Neural cell (in vitro differentiated cells): ENCODE measurements at regions not wholly inside any gene's neighbourhood (a gene's known extent, or its start where the extent isn't known, plus 50 kb on each side); places are given as distances from the start of the nearest gene placed in this dataset.

ENCODE experiments used
- H2AFZ ChIP-seq: fragments of 200-600, 300-800 bp; sonication (generic), shearing (Covaris generic); 2 replicates; pipeline ENCODE4 v1.6.0; 2014; ENCODE audit warnings: low read depth, mild to moderate bottlenecking, antibody characterized with exemption, low read length, moderate library complexity
- H3F3A ChIP-seq: fragments of 200-600 bp; shearing (Covaris generic); 2 replicates; pipeline ENCODE4 v1.6.1; 2016; ENCODE audit warnings: mild to moderate bottlenecking, moderate library complexity, mixed read lengths, antibody characterized with exemption, low read length; ENCODE audit not compliant: insufficient read depth, poor library complexity, severe bottlenecking
- H3K27ac ChIP-seq: fragments of 200-600, 300-800 bp; sonication (generic), shearing (Covaris generic); 2 replicates; pipeline ENCODE4 v1.5.1; 2014; ENCODE audit warnings: mild to moderate bottlenecking, low read length, moderate library complexity
- H3K27me3 ChIP-seq: fragments of 300-800, 200-600 bp; sonication (generic), shearing (Covaris generic); 2 replicates; pipeline ENCODE4 v1.6.0; 2014; ENCODE audit warnings: mild to moderate bottlenecking, low read depth, low read length, moderate library complexity; ENCODE audit not compliant: insufficient read depth
- H3K36me3 ChIP-seq: fragments of 300-800, 200-600 bp; sonication (generic), shearing (Covaris generic); 2 replicates; pipeline ENCODE4 v1.5.1; 2014; ENCODE audit warnings: mild to moderate bottlenecking, antibody characterized with exemption, low read length, moderate library complexity; ENCODE audit not compliant: insufficient read depth
- H3K4me2 ChIP-seq: fragments of 300-800, 200-600 bp; sonication (generic), shearing (Covaris generic); 2 replicates; pipeline ENCODE4 v1.6.0; 2014; ENCODE audit warnings: mild to moderate bottlenecking, low read length
- H3K4me3 ChIP-seq: fragments of 300-800, 200-600 bp; sonication (generic), shearing (Covaris generic); 2 replicates; pipeline ENCODE4 v1.5.1; 2014; ENCODE audit warnings: mild to moderate bottlenecking, low read length, moderate library complexity
- H3K79me2 ChIP-seq: fragments of 200-600 bp; shearing (Covaris generic); replicated peaks from 2 replicates; pipeline ENCODE4 v1.6.0; 2014; ENCODE audit warnings: mild to moderate bottlenecking, low read length, moderate library complexity; ENCODE audit not compliant: insufficient read depth
- H3K9ac ChIP-seq: fragments of 300-800, 200-600 bp; sonication (generic), shearing (Covaris generic); 2 replicates; pipeline ENCODE4 v1.6.1; 2016; ENCODE audit warnings: mild to moderate bottlenecking, low read length, mixed read lengths
- H3K9me2 ChIP-seq: fragments of 200-600 bp; shearing (Covaris generic); 2 replicates; pipeline ENCODE4 v1.6.1; 2016; ENCODE audit warnings: mild to moderate bottlenecking, low read length, mixed read lengths; ENCODE audit not compliant: insufficient read depth
- H3K9me3 ChIP-seq: fragments of 200-600, 300-800 bp; sonication (generic), shearing (Covaris generic); 2 replicates; pipeline ENCODE4 v1.6.1; 2016; ENCODE audit warnings: mild to moderate bottlenecking, mixed run types, low read length, moderate library complexity, mixed read lengths
- H4K20me1 ChIP-seq: fragments of 200-600 bp; shearing (Covaris generic); 2 replicates; pipeline ENCODE4 v1.6.1; 2016; ENCODE audit warnings: mild to moderate bottlenecking, mixed run types; ENCODE audit not compliant: insufficient read depth
- EP300 ChIP-seq: fragments of 450-650 bp; conservative IDR thresholded peaks from 2 replicates; pipeline ENCODE4 v1.6.1; 2014; ENCODE audit warnings: antibody characterized with exemption, mild to moderate bottlenecking, moderate library complexity; ENCODE audit not compliant: poor library complexity, severe bottlenecking
- EZH2 ChIP-seq: fragments of 200-600, 300-800 bp; shearing (Covaris generic), sonication (generic); IDR thresholded peaks from 2 replicates; pipeline ENCODE4 v1.6.1; 2014; ENCODE audit warnings: antibody characterized with exemption, low read length, borderline replicate concordance, mild to moderate bottlenecking; ENCODE audit not compliant: insufficient read depth, poor library complexity, severe bottlenecking
- MXI1 ChIP-seq: fragments of 450-650 bp; conservative IDR thresholded peaks from 2 replicates; pipeline ENCODE4 v1.6.1; 2014; ENCODE audit warnings: antibody characterized with exemption, mild to moderate bottlenecking; ENCODE audit not compliant: poor library complexity, severe bottlenecking
- POLR2AphosphoS5 ChIP-seq: IDR thresholded peaks from 2 replicates; pipeline ENCODE4 v1.6.1; 2012
- RAD21 ChIP-seq: fragments of 450-650 bp; conservative IDR thresholded peaks from 2 replicates; pipeline ENCODE4 v1.6.1; 2014; ENCODE audit warnings: antibody characterized with exemption, mild to moderate bottlenecking, moderate library complexity
- SMC3 ChIP-seq: fragments of 450-650 bp; conservative IDR thresholded peaks from 2 replicates; pipeline ENCODE4 v1.6.1; 2014; ENCODE audit warnings: antibody characterized with exemption, mild to moderate bottlenecking, moderate library complexity; ENCODE audit not compliant: poor library complexity
- TAF1 ChIP-seq: IDR thresholded peaks from 2 replicates; pipeline ENCODE4 v1.6.1; 2012; ENCODE audit warnings: low read depth
- TF ChIP-seq, protein P1 (sequence below): fragments of 450-650 bp; IDR thresholded peaks from 2 replicates; pipeline ENCODE4 v1.5.1; 2014; ENCODE audit warnings: antibody characterized with exemption, mild to moderate bottlenecking, moderate library complexity; ENCODE audit not compliant: poor library complexity, severe bottlenecking
- TF ChIP-seq, protein P2 (sequence below): IDR thresholded peaks from 2 replicates; pipeline ENCODE4 v1.6.1; 2012; ENCODE audit warnings: borderline replicate concordance

DNA sequence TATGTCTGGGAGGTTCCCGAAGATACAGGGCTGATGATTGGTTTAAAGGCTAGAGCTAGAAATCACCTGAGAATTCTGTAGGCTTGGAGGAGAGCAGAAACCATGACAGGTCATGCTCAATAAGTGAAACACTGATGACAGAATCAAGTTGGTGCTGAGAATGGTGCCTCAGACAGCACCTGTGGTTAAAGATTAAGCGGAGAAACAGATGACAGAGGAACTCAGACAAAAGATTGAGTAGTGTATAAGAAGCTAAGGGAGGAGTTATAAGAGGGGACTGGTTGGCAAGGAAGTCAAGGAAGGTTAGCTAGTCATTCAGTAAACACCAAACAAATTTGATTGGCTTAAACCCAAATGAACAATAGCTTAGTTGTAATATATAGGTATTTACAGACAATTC lies 385.4 kb upstream of the CNKSR2 start:
- no peaks in the 10 kb centered on the region for H3K36me3 ChIP-seq
- no peaks in the 10 kb centered on the region for H3K79me2 ChIP-seq
- no peaks in the 10 kb centered on the region for H3F3A ChIP-seq
- TF ChIP-seq, protein P1, sequence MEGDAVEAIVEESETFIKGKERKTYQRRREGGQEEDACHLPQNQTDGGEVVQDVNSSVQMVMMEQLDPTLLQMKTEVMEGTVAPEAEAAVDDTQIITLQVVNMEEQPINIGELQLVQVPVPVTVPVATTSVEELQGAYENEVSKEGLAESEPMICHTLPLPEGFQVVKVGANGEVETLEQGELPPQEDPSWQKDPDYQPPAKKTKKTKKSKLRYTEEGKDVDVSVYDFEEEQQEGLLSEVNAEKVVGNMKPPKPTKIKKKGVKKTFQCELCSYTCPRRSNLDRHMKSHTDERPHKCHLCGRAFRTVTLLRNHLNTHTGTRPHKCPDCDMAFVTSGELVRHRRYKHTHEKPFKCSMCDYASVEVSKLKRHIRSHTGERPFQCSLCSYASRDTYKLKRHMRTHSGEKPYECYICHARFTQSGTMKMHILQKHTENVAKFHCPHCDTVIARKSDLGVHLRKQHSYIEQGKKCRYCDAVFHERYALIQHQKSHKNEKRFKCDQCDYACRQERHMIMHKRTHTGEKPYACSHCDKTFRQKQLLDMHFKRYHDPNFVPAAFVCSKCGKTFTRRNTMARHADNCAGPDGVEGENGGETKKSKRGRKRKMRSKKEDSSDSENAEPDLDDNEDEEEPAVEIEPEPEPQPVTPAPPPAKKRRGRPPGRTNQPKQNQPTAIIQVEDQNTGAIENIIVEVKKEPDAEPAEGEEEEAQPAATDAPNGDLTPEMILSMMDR, result no peak
- TF ChIP-seq SMC3, result no peak
- no peak for TF ChIP-seq POLR2AphosphoS5
- TF ChIP-seq RAD21, result no peak
- TF ChIP-seq TAF1, result no peak
- TF ChIP-seq, protein P2, sequence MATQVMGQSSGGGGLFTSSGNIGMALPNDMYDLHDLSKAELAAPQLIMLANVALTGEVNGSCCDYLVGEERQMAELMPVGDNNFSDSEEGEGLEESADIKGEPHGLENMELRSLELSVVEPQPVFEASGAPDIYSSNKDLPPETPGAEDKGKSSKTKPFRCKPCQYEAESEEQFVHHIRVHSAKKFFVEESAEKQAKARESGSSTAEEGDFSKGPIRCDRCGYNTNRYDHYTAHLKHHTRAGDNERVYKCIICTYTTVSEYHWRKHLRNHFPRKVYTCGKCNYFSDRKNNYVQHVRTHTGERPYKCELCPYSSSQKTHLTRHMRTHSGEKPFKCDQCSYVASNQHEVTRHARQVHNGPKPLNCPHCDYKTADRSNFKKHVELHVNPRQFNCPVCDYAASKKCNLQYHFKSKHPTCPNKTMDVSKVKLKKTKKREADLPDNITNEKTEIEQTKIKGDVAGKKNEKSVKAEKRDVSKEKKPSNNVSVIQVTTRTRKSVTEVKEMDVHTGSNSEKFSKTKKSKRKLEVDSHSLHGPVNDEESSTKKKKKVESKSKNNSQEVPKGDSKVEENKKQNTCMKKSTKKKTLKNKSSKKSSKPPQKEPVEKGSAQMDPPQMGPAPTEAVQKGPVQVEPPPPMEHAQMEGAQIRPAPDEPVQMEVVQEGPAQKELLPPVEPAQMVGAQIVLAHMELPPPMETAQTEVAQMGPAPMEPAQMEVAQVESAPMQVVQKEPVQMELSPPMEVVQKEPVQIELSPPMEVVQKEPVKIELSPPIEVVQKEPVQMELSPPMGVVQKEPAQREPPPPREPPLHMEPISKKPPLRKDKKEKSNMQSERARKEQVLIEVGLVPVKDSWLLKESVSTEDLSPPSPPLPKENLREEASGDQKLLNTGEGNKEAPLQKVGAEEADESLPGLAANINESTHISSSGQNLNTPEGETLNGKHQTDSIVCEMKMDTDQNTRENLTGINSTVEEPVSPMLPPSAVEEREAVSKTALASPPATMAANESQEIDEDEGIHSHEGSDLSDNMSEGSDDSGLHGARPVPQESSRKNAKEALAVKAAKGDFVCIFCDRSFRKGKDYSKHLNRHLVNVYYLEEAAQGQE, result no peak
- TF ChIP-seq MXI1, result no peak
- no peak for TF ChIP-seq EP300
- TF ChIP-seq EZH2, result no peak
- H3K9me3 ChIP-seq, result no peaks in the 10 kb centered on the region
- H3K4me3 ChIP-seq, result no peak overlapping the region
- H3K27ac ChIP-seq, result no peak overlapping the region
- H2AFZ ChIP-seq, result no peak overlapping the region
- no peak overlapping the region for H3K9ac ChIP-seq
- no peaks in the 10 kb centered on the region for H3K9me2 ChIP-seq
- no peak overlapping the region for H3K4me2 ChIP-seq
- no peaks in the 10 kb centered on the region for H4K20me1 ChIP-seq
- H3K27me3 ChIP-seq, result no peaks in the 10 kb centered on the region

DNA sequence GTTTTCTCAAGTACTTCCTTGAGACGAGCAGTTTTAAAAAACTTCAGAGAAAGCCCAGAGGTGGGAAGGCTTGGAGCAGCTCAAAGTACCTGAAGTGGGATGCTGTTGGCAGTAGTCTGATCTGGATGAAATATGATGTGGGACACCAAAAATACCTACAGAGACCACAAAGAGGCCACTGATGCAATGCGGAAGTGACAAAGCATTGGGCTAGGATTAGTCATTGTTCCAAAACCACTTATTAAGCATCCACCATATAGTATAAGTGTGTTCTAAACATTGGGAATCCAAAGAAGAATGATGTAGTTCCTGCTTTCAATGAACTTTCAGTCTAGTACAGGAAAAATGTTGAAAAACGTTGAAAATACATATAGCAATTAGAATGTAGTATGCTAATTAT lies 386.1 kb upstream of the CNKSR2 start:
- H4K20me1 ChIP-seq, result no peaks in the 10 kb centered on the region
- H3K27me3 ChIP-seq, result no peaks in the 10 kb centered on the region
- H3K9ac ChIP-seq, result no peak overlapping the region
- H3K4me3 ChIP-seq, result no peak overlapping the region
- no peaks in the 10 kb centered on the region for H3K79me2 ChIP-seq
- no peaks in the 10 kb centered on the region for H3F3A ChIP-seq
- TF ChIP-seq POLR2AphosphoS5 (no peak), TAF1 (no peak), EZH2 (no peak), RAD21 (no peak), MXI1 (no peak), SMC3 (no peak), EP300 (no peak)
- TF ChIP-seq, protein P1, result no peak
- TF ChIP-seq, protein P2, result no peak
- H3K36me3 ChIP-seq, result no peaks in the 10 kb centered on the region
- H3K27ac ChIP-seq, result no peak overlapping the region
- no peaks in the 10 kb centered on the region for H3K9me2 ChIP-seq
- no peaks in the 10 kb centered on the region for H3K9me3 ChIP-seq
- no peak overlapping the region for H3K4me2 ChIP-seq
- H2AFZ ChIP-seq, result no peak overlapping the region
